ENCODE measurements at regions not wholly inside any gene's neighbourhood (a gene's known extent, or its start where the extent isn't known, plus 50 kb on each side); places are given as distances from the start of the nearest gene placed in this dataset.

DNA sequence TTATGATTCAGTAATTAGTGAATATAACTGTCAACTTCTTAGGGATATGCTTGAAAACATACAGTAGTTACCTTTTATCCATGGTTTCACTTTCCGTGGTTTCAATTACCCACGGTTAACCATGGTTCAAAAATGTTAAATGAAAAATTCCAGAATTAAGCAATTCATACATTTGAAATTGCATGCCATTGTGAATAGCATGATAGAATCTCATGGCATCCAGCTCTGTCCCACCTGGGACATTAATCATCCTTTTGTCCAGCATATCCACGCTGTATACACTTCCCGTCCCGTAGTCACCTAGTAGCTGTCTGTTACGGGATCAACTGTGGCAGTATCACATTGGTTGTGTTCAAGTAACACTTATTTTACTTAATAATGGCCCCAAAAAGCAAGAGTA, 781.7 kb upstream of the CITED2 start:
- Histone ChIP-seq H4K20me1 (replicated peaks; ENCODE audit: control insufficient read depth, insufficient read depth, low read length) (no peaks in the 10 kb centered on the region), H2AFZ (ENCODE audit: low read depth, low read length) (no peak overlapping the region), H3K4me1 (replicated peaks in 1 of 2; ENCODE audit: control insufficient read depth in 2 of 2, insufficient read depth in 2 of 2, low read length in 2 of 2) (no peaks in the 10 kb centered on the region), H3K79me2 (ENCODE audit: control insufficient read depth, insufficient read depth, low read length) (peaks cover 99% of the 10 kb centered on the region), H3K9me1 (ENCODE audit: control insufficient read depth, insufficient read depth, low read length) (no peaks in the 10 kb centered on the region), H3K36me3 (ENCODE audit: control insufficient read depth, insufficient read depth, low read length) (peaks cover 54% of the 10 kb centered on the region), H3K27ac (ENCODE audit: extremely low read depth, low read depth, low read length) (no peak overlapping the region), H3K27me3 (ENCODE audit: control insufficient read depth in 2 of 2, insufficient read depth in 2 of 2, low read length in 2 of 2) (no peaks in the 10 kb centered on the region), H3K9ac (ENCODE audit: insufficient read depth in 1 of 2, low read depth in 2 of 2, low read length in 2 of 2) (no peak overlapping the region), H3K4me3 (no peak overlapping the region), H3K9me3 (replicated peaks; ENCODE audit: control insufficient read depth, insufficient read depth, low read depth, low read length) (peaks cover 9% of the 10 kb centered on the region), H3K4me2 (ENCODE audit: insufficient read depth, low read length) (no peak overlapping the region)
- intact Hi-C loops (cut with micrococcal nuclease) (no loop called here), in situ Hi-C loops (cut with MboI) (no loop called here)
- DNase-seq (ENCODE audit: extremely low read depth in 1 of 4, low spot score in 3 of 4): no peak
- no peak for ATAC-seq
- no peak for FAIRE-seq
- 78% methylated on average over 6 of the region's 6 CpGs for WGBS (ENCODE audit: insufficient coverage, low coverage, missing lambda C conversion rate)
- TF ChIP-seq KDM1A (IDR thresholded peaks at IDR 0.05) (no peak), BRF1 (IDR thresholded peaks at IDR 0.05; ENCODE audit: borderline replicate concordance, extremely low read depth, insufficient read length) (no peak), ZFPM2 (CRISPR knock-in tag; IDR thresholded peaks at IDR 0.05) (no peak), ZNF778 (CRISPR knock-in tag; IDR thresholded peaks at IDR 0.05) (no peak), CAMTA2 (CRISPR knock-in tag; conservative IDR thresholded peaks at IDR 0.05) (no peak), SRSF1 (IDR thresholded peaks at IDR 0.05; ENCODE audit: low read depth, low read length) (no peak), NR2C2 (CRISPR knock-in tag; IDR thresholded peaks at IDR 0.05) (no peak), NR2C2 (tag; IDR thresholded peaks at IDR 0.05) (no peak), ERF (CRISPR knock-in tag; IDR thresholded peaks at IDR 0.05) (no peak), ZNF431 (CRISPR knock-in tag; IDR thresholded peaks at IDR 0.05) (no peak), ZNF551 (CRISPR knock-in tag; IDR thresholded peaks at IDR 0.05) (no peak), HMGN3 (IDR thresholded peaks at IDR 0.05; ENCODE audit: borderline replicate concordance, extremely low read depth, insufficient read length, low read depth, low read length) (no peak), ZNF76 (CRISPR knock-in tag; IDR thresholded peaks at IDR 0.05; ENCODE audit: borderline replicate concordance) (no peak), POLR2A (conservative IDR thresholded peaks at IDR 0.05) (no peak)
- TF ChIP-seq, protein P1, sequence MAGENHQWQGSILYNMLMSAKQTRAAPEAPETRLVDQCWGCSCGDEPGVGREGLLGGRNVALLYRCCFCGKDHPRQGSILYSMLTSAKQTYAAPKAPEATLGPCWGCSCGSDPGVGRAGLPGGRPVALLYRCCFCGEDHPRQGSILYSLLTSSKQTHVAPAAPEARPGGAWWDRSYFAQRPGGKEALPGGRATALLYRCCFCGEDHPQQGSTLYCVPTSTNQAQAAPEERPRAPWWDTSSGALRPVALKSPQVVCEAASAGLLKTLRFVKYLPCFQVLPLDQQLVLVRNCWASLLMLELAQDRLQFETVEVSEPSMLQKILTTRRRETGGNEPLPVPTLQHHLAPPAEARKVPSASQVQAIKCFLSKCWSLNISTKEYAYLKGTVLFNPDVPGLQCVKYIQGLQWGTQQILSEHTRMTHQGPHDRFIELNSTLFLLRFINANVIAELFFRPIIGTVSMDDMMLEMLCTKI (IDR thresholded peaks at IDR 0.05; ENCODE audit: partially characterized antibody): no peak
- TF ChIP-seq, protein P2, sequence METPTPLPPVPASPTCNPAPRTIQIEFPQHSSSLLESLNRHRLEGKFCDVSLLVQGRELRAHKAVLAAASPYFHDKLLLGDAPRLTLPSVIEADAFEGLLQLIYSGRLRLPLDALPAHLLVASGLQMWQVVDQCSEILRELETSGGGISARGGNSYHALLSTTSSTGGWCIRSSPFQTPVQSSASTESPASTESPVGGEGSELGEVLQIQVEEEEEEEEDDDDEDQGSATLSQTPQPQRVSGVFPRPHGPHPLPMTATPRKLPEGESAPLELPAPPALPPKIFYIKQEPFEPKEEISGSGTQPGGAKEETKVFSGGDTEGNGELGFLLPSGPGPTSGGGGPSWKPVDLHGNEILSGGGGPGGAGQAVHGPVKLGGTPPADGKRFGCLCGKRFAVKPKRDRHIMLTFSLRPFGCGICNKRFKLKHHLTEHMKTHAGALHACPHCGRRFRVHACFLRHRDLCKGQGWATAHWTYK (CRISPR knock-in tag; IDR thresholded peaks at IDR 0.05): no peak
- TF ChIP-seq, protein P3, sequence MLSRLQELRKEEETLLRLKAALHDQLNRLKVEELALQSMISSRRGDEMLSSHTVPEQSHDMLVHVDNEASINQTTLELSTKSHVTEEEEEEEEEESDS (CRISPR knock-in tag; IDR thresholded peaks at IDR 0.05): no peak
- TF ChIP-seq, protein P4, sequence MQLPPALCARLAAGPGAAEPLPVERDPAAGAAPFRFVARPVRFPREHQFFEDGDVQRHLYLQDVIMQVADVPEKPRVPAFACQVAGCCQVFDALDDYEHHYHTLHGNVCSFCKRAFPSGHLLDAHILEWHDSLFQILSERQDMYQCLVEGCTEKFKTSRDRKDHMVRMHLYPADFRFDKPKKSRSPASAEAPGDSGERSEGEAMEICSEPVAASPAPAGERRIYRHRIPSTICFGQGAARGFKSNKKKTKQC (CRISPR knock-in tag; IDR thresholded peaks at IDR 0.05): no peak
- TF ChIP-seq, protein P5, sequence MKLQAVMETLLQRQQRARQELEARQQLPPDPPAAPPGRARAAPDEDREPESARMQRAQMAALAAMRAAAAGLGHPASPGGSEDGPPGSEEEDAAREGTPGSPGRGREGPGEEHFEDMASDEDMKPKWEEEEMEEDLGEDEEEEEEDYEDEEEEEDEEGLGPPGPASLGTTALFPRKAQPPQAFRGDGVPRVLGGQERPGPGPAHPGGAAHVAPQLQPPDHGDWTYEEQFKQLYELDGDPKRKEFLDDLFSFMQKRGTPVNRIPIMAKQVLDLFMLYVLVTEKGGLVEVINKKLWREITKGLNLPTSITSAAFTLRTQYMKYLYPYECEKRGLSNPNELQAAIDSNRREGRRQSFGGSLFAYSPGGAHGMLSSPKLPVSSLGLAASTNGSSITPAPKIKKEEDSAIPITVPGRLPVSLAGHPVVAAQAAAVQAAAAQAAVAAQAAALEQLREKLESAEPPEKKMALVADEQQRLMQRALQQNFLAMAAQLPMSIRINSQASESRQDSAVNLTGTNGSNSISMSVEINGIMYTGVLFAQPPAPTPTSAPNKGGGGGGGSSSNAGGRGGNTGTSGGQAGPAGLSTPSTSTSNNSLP (IDR thresholded peaks at IDR 0.05; ENCODE audit: borderline replicate concordance, low read depth, low read length): no peak
- POLR2A ChIA-PET: interaction anchor here (1.1 kb wide), 1 partner anchor 11 kb away, joined by 3 read pairs; no protein-coding TSS in a partner anchor
- CTCF ChIA-PET (ENCODE audit: low intra/inter-chr PET ratio): no interaction called here
- BruUV-seq (replicated peaks): no TSS peak

Measured in K562 (cell line).